HepG2 (cell line): ENCODE measurements at regions not wholly inside any gene's neighbourhood (a gene's known extent, or its start where the extent isn't known, plus 50 kb on each side); places are given as distances from the start of the nearest gene placed in this dataset.

Experiments used
- ATAC-seq: fragments of 200-7000 bp; cut with Tn5 transposase; 3 replicates; pipeline ENCODE4 v1.9.1; 2020; ENCODE audit warnings: mild to moderate bottlenecking, moderate library complexity
- BruUV-seq: library from RNA; stranded (reverse); fragments of 400-500 nt; replicated peaks from 2 replicates; lab custom pipeline; 2021; lab: Mats Ljungman, UMichigan
- CTCF ChIA-PET: fragments of 300-600 bp; formaldehyde crosslinking; extraction: SDS; loops from one replicate; lab custom pipeline; 2021; ENCODE audit warnings: low total read pairs, inconsistent platforms, low intra/inter-chr PET ratio; lab: Yijun Ruan, JAX
- POLR2A ChIA-PET: fragments of 350-600 bp; sonication (Branson Sonifier 250); formaldehyde crosslinking; loops from one replicate; lab custom pipeline; 2020; ENCODE audit warnings: antibody characterized with exemption, inconsistent platforms; lab: Yijun Ruan, JAX
- DNase-seq: peaks from one replicate; pipeline ENCODE4 v3.0.0-alpha.2; 2015; ENCODE audit warnings: low spot score
- FAIRE-seq: peaks from 3 replicates; lab custom pipeline; 2011; peaks lifted over from hg19 to GRCh38; lab: Jason Lieb, UNC
- H2AFZ ChIP-seq: one replicate; pipeline ENCODE4 v1.6.1; 2011; ENCODE audit warnings: low read length, inconsistent platforms
- H3K27ac ChIP-seq: fragments of 300-600 bp; 3 replicates; pipeline ENCODE4 v1.8.0; 2011; ENCODE audit warnings: mixed run types, mild to moderate bottlenecking, mixed read lengths, low read length, inconsistent platforms; ENCODE audit not compliant: insufficient read depth; ENCODE audit errors: extremely low read length
- H3K27me3 ChIP-seq, 2 experiments: fragments of 200-600 bp in 1 of 2; 2 replicates in 1 of 2; 3 replicates in 1 of 2; pipeline versions ENCODE4 v1.6.0 to v1.8.0; 2011; ENCODE audit warnings: low read length in 2 of 2, mild to moderate bottlenecking in 2 of 2, moderate library complexity in 2 of 2, inconsistent platforms in 1 of 2; ENCODE audit not compliant: insufficient read depth in 2 of 2, control insufficient read depth in 1 of 2
- H3K36me3 ChIP-seq, 2 experiments: fragments of 200-600 bp in 1 of 2; replicated peaks in 1 of 2; 2 replicates in 1 of 2; 3 replicates in 1 of 2; pipeline versions ENCODE4 v1.5.1 to v1.8.0; 2011; ENCODE audit warnings: low read length in 2 of 2, inconsistent platforms in 1 of 2; ENCODE audit not compliant: insufficient read depth in 2 of 2, control insufficient read depth in 1 of 2
- H3K4me1 ChIP-seq: 2 replicates; pipeline ENCODE4 v1.5.1; 2012; ENCODE audit warnings: low read length, inconsistent platforms; ENCODE audit not compliant: insufficient read depth
- H3K4me2 ChIP-seq: 2 replicates; pipeline ENCODE4 v1.6.0; 2011; ENCODE audit warnings: low read depth, low read length, inconsistent platforms
- H3K4me3 ChIP-seq, 3 experiments: fragments of 200-600 bp in 1 of 3; sonication (generic), shearing (Covaris generic) in 1 of 3; replicated peaks in 1 of 3; 2 replicates each; pipeline ENCODE4 v1.5.1; 2011 to 2016; ENCODE audit warnings: low read length in 3 of 3, inconsistent platforms in 2 of 3, low read depth in 2 of 3, mild to moderate bottlenecking in 2 of 3, control low read depth in 1 of 3, mixed read lengths in 1 of 3; ENCODE audit not compliant: insufficient read depth in 1 of 3
- H3K79me2 ChIP-seq: one replicate; pipeline ENCODE4 v1.6.1; 2011; ENCODE audit warnings: low read length, inconsistent platforms; ENCODE audit not compliant: insufficient read depth
- H3K9ac ChIP-seq: 2 replicates; pipeline ENCODE4 v1.6.0; 2011; ENCODE audit warnings: mild to moderate bottlenecking, low read depth, low read length, inconsistent platforms; ENCODE audit not compliant: insufficient read depth
- H3K9me3 ChIP-seq: 2 replicates; pipeline ENCODE4 v1.5.1; 2012; ENCODE audit warnings: mild to moderate bottlenecking, low read length
- H4K20me1 ChIP-seq: 2 replicates; pipeline ENCODE4 v1.6.0; 2011; ENCODE audit warnings: inconsistent platforms, mild to moderate bottlenecking, low read length, moderate library complexity; ENCODE audit not compliant: insufficient read depth
- BCLAF1 ChIP-seq: fragments of 450-650 bp; IDR thresholded peaks from 2 replicates; pipeline ENCODE4 v1.6.1; 2017; ENCODE audit warnings: mild to moderate bottlenecking
- GMEB1 ChIP-seq: sonication (generic); formaldehyde crosslinking; IDR thresholded peaks from 2 replicates; pipeline ENCODE4 v1.5.1; 2020; ENCODE audit warnings: missing genetic modification reagents, mild to moderate bottlenecking, borderline replicate concordance
- HNRNPK ChIP-seq: fragments of 200-400 bp; formaldehyde crosslinking; IDR thresholded peaks from 2 replicates; pipeline ENCODE4 v1.6.1; 2018; ENCODE audit warnings: low read length, low read depth, moderate library complexity, mild to moderate bottlenecking; ENCODE audit not compliant: poor library complexity, severe bottlenecking
- NFYB ChIP-seq: sonication (generic); formaldehyde crosslinking; IDR thresholded peaks from 2 replicates; pipeline ENCODE4 v1.4.0; 2020; ENCODE audit warnings: missing genetic modification reagents
- TP53 ChIP-seq: sonication (generic); formaldehyde crosslinking; conservative IDR thresholded peaks from 2 replicates; pipeline ENCODE4 v1.4.0; 2020; ENCODE audit warnings: missing genetic modification reagents
- ZMYM3 ChIP-seq: sonication (generic); formaldehyde crosslinking; IDR thresholded peaks from 2 replicates; pipeline ENCODE4 v1.5.1; 2020; ENCODE audit warnings: mild to moderate bottlenecking, missing genetic modification reagents
- ZNF138 ChIP-seq: sonication (generic); formaldehyde crosslinking; IDR thresholded peaks from 2 replicates; pipeline ENCODE4 v1.5.0; 2020; ENCODE audit warnings: mild to moderate bottlenecking, low read depth, missing genetic modification reagents
- ZNF256 ChIP-seq: sonication (generic); formaldehyde crosslinking; conservative IDR thresholded peaks from 2 replicates; pipeline ENCODE4 v1.4.0; 2020; ENCODE audit warnings: missing genetic modification reagents
- ZNF431 ChIP-seq: sonication (generic); formaldehyde crosslinking; IDR thresholded peaks from 2 replicates; pipeline ENCODE4 v1.9.0; 2022; ENCODE audit warnings: missing genetic modification reagents, low read depth, mild to moderate bottlenecking, borderline replicate concordance
- ZNF674 ChIP-seq: sonication (generic); formaldehyde crosslinking; IDR thresholded peaks from 2 replicates; pipeline ENCODE4 v1.5.0; 2020; ENCODE audit warnings: low read depth, mild to moderate bottlenecking, missing genetic modification reagents
- ZSCAN20 ChIP-seq: sonication (generic); formaldehyde crosslinking; IDR thresholded peaks from 2 replicates; pipeline ENCODE4 v1.4.0; 2020; ENCODE audit warnings: missing genetic modification reagents, mild to moderate bottlenecking, borderline replicate concordance
- WGBS: methylation state at CpG from one replicate; pipeline ENCODE4 v1.1.6; 2017; ENCODE audit warnings: low lambda C conversion rate; 5-methylcytosine and 5-hydroxymethylcytosine counted together
- in situ Hi-C: cut with HindIII; loops from 2 replicates; pipeline ENCODE4 v1.10.0; 2017; ENCODE audit warnings: low pct_unique_long_range_greater_than_20kb; ENCODE audit not compliant: extremely low pct_ligation_motif_present
- intact Hi-C: fragments of 100-400 bp; cut with micrococcal nuclease; formaldehyde crosslinking; loops from one replicate; pipeline ENCODE4 v1.10.0; 2022; ENCODE audit not compliant: unreplicated experiment
- TF ChIP-seq, protein P1 (sequence below): sonication (generic); formaldehyde crosslinking; IDR thresholded peaks from 2 replicates; pipeline ENCODE4 v1.9.0; 2021; ENCODE audit warnings: missing genetic modification reagents, borderline replicate concordance

DNA sequence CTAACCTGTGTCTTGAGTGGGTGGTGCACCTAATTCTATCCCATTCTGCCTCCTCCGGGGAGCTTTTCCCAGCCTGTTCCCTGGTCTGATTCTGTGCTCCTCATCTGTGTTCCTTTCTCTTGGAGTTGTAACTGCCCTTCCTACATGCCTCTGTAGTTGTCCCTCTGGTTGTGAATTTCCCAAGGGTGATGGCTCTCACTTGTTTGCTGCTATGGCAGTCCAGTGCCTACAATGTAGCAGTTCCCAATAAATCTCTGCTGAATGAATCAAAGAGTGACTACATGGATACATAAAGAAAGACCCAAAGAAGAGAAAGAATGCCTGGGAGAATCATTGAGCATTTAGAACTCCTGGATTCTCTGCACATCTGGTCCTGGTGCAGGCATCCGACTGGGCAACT lies 141.6 kb downstream of the HS3ST1 start:
- intact Hi-C loops: no loop called here
- H3K4me3 ChIP-seq: no peak overlapping the region
- peaks cover 79% of the 10 kb centered on the region for H3K9me3 ChIP-seq
- H3K9ac ChIP-seq: no peak overlapping the region
- no peak for ATAC-seq
- H2AFZ ChIP-seq: no peak overlapping the region
- no peak overlapping the region for H3K27ac ChIP-seq
- in situ Hi-C loops: no loop called here
- WGBS: 0% methylated on average over 2 of the region's 2 CpGs
- H3K4me1 ChIP-seq: no peaks in the 10 kb centered on the region
- CTCF ChIA-PET: no interaction called here
- H4K20me1 ChIP-seq: no peaks in the 10 kb centered on the region
- no peak for DNase-seq
- FAIRE-seq: no peak
- H3K79me2 ChIP-seq: no peaks in the 10 kb centered on the region
- BruUV-seq: no TSS peak
- H3K4me2 ChIP-seq: no peak overlapping the region
- POLR2A ChIA-PET: no interaction called here
- no peaks in the 10 kb centered on the region; a peak in 1 of 5 replicates for H3K27me3 ChIP-seq
- H3K36me3 ChIP-seq: no peaks in the 10 kb centered on the region
- TF ChIP-seq, protein P1, sequence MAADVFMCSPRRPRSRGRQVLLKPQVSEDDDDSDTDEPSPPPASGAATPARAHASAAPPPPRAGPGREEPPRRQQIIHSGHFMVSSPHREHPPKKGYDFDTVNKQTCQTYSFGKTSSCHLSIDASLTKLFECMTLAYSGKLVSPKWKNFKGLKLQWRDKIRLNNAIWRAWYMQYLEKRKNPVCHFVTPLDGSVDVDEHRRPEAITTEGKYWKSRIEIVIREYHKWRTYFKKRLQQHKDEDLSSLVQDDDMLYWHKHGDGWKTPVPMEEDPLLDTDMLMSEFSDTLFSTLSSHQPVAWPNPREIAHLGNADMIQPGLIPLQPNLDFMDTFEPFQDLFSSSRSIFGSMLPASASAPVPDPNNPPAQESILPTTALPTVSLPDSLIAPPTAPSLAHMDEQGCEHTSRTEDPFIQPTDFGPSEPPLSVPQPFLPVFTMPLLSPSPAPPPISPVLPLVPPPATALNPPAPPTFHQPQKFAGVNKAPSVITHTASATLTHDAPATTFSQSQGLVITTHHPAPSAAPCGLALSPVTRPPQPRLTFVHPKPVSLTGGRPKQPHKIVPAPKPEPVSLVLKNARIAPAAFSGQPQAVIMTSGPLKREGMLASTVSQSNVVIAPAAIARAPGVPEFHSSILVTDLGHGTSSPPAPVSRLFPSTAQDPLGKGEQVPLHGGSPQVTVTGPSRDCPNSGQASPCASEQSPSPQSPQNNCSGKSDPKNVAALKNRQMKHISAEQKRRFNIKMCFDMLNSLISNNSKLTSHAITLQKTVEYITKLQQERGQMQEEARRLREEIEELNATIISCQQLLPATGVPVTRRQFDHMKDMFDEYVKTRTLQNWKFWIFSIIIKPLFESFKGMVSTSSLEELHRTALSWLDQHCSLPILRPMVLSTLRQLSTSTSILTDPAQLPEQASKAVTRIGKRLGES: no peak
- TF ChIP-seq NFYB (CRISPR knock-in tag): no peak
- no peak for TF ChIP-seq ZSCAN20 (CRISPR knock-in tag)
- TF ChIP-seq ZNF138: no peak
- no peak for TF ChIP-seq ZMYM3 (CRISPR knock-in tag)
- TF ChIP-seq ZNF431 (CRISPR knock-in tag): no peak
- no peak for TF ChIP-seq GMEB1
- no peak for TF ChIP-seq TP53 (CRISPR knock-in tag)
- no peak for TF ChIP-seq ZNF674 (CRISPR knock-in tag)
- no peak for TF ChIP-seq HNRNPK
- TF ChIP-seq ZNF256: no peak
- TF ChIP-seq BCLAF1: no peak
